HG03066 (cell line): ENCODE measurements at regions not wholly inside any gene's neighbourhood (a gene's known extent, or its start where the extent isn't known, plus 50 kb on each side); places are given as distances from the start of the nearest gene placed in this dataset.

Experiments used
- ATAC-seq: cut with Tn5 transposase; IDR thresholded peaks from one replicate; pipeline ENCODE4 v1.9.1; 2021; ENCODE audit warnings: low read depth; ENCODE audit not compliant: unreplicated experiment

DNA sequence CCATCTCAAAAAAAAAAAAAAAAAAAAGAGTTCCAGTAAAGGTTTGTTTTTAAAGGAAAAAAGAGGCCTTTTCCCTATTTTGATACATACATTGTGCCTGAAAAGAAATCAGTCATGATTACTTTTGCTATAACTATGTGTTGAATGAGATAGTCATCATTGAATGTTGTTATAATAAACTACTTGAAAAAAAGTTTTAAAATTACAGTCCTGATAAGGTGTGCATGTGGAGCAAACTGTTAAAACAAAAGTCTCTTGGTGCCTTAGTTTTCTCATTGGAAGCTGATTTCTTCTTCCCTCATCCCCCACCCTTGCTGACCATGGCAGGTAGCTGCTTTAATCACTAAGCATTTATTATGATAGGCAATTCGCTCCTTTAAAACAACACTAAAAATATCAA is 172.3 kb upstream of the TBCA start:
- no peak for ATAC-seq

DNA sequence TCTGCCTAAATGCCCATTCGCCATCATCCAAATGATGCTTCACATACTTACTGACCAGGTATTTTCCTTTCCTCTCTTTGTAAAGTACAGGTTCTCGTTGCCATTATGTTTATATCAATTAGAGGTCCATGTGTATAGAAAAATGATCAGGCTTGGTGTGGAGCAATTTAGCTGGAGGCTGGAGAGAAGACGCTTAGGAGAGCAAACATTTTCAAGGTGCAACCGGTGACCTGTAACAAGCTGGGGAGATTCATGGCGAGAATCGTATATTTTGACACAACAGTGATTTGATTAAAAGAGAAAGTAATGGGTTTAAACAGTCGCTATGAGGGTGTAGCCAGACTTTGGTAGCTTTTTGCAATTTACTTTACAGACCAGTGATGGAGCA is 170.9 kb upstream of the TBCA start:
- no peak for ATAC-seq

DNA sequence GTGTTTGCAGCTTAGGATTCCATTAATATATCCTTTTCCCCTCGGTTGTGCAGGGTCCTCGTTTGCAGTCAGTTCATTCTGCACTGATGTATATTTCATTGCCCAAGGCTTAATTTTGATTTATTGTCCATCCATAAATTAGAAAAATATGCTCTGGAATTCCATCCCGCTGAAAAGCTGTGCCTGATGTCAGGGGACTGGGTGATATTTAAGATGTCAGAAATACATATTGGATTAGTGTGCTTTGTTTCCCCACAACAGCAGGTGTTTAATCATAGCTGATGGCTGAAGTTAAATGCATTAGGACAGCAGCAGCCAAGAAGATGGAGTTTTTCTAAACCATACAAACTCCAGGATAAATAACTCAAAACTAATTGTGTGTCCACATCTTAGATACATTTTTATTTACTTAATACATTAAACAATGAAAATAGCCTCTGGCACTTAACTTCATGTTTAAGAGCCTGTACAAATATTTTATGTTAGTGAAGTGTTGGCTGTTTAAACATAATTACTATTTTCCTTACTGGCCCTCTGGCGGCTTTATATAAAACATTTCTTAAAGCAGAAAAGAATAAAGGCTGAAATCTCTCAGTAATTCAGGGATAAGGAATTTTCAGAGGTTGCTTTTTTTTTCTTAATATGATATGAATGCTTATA is 170.4 kb upstream of the TBCA start:
- no peak for ATAC-seq

DNA sequence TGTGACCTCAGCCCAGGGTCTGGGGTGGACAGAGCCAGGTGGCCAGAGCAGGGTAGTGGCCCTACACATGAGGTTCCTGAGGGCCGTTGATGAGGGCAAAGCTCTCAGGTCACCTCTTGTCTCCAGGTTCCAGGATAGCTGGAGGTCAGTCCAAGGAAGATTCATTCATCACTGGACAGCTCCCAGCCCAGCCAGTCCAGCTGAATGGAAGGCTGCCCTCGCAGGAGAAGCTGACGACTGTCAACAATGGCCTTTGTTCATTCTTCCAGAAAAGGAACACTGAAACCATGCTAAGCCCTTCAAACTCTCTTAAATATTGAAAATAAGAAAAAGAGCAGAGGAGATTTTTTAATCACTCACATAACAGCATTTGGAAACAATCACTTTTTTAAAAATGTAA is 169.7 kb upstream of the TBCA start:
- no peak for ATAC-seq

DNA sequence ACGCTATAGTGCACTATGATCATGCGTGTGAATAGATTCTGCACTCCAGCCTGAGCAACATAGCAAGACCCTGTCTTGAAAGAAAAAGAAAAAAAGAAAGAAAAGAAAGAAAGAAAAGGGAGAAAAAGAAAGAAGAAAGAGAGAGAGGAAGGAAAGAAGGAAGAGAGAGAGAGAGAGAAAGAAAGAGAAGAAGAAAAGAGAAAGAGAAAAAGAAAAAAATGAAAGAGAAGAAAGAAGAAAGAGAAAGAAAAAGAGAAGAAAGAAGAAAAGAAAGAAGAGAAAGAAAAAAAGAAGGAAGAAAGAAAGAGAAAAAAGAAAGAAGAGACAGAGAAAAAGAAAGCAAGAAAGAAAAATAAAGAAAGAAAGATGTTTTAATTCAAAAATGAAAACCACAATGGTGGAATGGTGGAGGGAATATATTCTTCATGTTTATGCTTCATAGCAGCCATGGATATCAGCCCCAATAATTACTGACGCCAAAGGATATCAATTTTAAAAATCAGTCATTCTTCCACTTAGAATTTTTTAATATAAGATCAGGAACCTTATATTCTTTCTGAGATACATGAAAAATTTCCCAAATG is 168.7 kb upstream of the TBCA start:
- no peak for ATAC-seq

DNA sequence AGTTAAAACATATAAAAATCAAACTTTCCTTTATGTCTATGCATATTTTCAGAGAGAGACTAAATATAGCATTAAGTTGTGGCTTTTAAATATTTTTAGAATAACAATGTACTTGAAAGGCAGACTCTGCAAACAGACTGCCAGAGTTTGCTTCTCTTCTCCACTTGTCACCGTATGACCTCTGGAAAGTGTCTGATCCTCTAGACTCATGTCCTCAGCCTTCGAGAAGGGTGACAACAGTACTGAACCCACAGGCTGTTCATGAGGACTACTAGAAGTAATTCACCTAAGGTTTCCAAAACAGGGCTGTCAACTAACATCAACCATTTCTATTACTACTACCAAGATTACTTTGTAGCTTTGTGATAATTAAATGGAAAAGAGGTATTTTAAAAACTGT is 167.7 kb upstream of the TBCA start:
- ATAC-seq = no peak

DNA sequence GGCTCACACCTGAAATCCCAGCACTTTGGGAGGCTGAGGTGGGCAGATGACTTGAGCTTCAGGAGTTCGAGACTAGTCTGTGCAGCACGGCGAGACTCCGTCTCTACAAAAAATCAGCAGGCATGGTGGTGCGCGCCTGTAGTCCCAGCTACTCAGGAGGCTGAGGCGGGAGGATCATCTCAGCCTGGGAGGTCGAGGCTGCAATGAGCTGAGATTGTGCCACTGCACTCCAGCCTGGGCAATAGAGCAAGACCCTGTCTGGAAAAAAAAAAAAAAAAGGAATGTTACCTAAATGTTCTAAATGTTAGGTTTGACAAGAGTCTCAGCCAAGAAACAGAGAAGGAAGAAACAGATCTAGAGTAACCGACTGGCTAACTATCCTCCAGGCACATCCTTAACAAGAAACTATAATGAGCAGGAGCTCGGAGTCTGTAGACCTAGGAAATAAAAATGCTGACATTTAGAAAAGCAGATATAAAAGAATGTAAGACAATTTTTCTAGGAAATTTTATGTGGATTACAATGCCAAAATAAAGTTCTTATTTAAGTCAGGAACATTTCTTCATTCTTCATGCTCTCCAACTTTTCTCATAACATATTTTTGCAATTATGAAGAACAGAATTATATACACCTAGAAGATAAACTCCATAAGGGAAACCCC is 166.6 kb upstream of the TBCA start:
- ATAC-seq = no peak

DNA sequence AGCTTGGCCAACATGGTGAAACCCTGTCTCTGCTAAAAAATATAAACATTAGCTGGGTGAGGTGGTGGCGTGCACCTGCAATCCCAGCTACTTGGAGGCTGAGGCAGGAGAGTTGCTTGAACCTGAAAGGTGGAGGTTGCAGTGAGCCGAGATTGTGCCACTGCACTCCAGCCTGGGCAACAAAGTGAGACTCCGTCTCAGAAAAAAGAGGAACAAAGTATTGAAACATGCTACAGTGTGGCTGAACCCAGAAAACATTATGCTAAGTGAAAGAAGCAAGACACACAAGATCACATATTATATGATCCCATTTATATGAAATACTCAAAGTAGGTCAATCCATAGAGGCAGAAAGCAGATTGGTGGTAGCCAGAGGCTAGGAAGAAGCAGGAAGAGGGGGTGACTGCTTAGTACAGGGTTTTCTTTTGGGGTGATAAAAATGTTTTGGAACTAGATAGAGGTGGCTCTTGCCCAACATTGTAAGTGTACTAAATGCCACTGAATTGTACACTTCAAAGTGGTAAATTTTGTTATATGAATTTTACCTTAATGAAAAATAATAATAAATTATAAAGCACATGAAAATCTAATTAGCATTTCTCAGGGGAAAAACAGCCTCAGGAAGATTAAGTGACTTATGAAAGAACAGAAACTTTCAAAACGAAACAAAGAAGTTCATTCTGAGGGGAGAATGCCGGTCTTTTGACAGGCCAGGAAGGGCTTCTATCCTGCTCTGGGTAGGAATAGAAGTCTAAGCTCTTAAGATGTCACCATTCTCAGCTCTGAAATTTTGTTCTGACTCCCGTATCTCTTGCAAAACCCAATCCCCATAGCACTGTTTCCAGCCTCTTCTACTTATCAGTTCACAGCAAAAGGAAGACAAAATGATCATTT is 161.1 kb upstream of the TBCA start:
- peak; percentile 71 for ATAC-seq

DNA sequence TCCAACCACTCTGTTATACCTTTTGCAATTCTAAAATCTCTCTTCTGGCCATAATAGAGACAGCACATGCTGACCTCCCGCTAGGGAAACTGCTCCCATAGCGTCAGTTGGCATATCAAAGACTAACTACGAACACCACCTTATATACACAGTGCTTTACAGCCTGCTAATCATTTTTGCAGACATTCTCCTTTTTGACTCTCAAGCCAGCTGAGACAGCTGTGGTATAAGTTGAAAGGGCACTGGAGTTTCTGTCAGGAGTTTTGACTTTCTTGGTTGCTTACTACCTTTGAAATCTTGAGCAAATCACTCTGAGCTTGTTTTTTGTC is 160.2 kb upstream of the TBCA start:
- no peak for ATAC-seq

DNA sequence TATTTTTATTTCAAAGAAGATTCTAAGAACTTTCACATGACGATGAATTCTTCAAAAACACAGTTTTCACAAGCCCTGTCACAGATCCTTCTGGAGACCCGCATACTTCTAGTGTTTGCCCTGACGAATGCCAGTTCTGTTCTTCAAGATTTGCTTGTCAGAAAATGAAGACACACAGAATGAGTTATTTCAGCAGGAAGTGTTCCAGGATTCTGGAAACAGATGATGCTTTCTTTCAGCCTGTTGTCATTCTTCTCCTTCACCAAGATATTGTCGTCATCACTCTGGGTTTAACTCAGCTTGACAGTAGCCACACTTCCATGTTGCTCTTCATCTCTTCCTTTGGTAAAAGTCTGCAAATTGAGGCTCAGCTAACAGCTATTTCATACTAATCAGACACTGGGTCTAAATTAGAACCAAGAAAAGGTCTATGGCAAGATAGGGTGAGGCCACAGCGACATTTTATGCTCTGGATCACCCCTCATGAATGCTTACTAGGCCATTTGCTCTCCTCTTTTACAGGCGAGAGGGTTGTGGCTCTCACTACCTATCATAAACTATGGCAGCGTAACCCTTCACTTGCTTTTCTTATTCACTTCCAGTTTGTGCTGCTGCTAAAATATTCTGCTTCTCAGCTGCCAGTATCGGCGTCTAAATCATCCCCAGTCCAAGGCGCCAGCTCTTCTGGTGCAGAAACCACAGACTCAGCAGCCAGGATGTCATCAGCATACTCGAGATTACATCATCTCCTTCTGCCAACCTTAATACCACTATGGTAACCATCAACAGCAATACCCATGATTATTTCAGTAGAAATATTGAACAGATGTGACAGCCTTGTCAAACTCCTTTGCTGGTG is 159.6 kb upstream of the TBCA start:
- ATAC-seq = peak; percentile 46

DNA sequence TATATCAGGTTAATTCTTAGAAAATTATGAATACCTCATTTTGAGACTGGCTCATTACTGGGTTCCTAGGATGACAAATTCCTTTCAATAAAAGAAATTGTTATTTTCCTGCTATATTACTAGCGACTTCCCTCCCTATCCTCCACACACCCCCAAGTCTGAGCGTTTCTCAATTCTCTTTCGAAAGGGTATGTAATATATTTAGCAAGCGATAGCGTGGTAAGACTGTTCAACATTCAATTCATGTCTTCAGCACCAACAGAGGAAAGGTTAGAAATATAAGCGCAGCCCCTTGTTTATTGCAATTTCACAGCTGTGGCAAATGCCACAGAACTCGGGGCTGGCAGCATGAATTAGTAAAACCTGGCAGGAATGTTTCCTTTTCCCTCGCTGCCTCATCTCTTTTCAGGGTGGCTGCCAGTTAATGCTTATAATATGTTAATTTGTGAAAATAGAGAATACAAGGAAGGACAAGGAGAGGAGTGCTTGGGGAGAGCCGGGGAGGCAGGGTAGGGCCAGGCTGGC is 152.7 kb upstream of the TBCA start:
- ATAC-seq = no peak

DNA sequence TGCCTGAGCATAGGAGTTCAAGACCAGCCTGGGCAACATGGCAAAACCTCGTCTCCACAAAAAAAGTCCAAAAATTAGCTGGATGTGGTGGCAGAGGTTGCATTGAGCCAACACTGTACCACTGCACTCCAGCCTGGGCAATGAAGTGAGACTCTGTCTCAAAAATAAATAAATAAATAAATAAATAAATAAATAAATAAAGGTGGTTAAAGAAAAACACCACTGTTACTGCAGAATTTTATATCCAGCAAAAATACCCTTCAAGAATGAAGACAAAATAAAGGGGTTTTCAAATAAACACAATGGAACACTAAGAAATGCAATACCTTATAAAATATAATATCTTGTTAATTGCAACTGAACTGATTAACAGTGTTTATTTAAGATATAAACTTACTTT is 150.2 kb upstream of the TBCA start:
- ATAC-seq = no peak

DNA sequence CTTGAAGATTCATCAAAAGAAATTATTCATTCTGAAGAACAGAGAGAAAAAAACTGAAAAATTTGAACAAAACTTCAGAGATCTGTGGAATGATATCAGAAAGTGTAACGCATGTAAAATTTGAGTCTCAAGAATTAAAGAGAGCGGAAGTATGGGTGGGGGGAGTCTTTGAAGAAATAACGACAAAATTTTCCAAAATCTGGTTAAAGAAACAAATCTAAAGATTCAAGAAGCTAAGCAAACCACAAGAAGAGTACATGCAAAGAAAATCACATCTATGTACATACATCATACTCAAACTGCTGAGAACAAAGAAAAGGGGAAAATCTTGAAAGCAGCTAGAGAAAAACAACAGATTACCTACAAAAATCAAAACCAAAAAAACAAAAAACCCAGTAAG is 149.4 kb upstream of the TBCA start:
- ATAC-seq = no peak

DNA sequence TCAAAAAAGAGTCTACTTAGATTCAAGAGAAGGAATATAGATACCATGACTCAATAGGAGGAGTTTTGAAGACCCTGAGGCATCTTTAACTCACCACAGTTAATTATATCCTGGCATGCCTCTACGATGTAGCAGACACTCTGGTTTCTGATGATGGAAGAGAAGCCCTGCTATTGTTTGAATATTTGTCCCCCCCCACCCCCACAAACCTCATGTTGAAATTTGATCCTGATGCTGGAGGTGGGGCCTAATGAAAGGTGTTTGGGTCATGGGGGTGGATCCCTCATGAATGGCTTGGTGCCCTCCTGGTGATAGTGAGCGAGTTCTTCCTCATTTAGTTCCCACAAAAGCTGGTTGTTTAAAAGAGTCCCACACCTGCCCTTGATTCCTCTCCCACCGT is 147.9 kb upstream of the TBCA start:
- no peak for ATAC-seq

DNA sequence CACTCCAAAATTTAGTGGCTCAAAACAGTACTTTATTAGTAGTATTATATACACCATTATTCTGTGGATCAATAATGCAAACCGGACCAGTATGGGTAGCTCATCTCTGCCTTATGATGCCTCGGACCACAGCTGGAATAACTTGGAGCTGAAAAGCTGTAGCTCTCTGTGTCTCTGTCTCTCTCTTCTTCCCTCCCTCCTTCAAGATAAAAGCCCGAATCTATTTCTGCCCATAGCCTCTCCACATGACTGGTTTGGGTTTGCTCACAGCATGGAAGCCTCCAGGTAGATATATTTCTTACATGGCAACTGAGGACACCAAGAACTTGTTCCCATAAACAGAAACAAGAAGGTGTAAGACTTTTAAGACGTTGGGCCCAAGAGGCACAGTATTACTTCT is 147.5 kb upstream of the TBCA start:
- ATAC-seq = no peak

DNA sequence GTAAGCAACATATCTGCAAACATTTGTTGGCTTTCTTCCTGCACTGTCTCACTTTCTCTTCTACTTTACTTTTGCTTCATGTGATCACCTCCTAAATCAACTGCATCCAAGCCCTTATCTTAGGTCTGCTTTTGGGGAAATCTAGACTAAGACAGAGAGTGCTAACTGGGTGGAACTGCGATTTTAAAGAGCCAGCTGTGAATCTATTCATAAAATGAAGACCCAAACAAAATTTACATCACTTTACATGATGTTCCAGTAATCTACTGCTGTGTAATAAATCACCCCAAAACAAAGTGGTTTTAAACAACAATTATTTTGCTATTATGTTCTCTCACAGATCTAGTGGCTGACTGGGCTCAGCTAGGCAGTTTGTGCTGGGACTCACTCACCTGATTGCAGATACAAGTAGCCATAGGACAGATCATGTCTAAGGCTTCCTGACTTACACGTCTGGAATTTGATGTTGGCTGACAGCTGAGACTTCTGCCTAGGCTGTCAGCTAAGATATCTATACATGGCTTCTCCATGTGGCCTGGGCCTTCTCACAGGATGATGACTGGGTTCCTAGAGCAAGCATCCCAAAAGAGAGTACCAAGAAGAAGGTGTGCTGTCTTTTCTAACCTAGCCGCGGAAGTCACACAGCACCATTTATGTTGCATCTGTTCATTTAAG is 145.1 kb upstream of the TBCA start:
- no peak for ATAC-seq

DNA sequence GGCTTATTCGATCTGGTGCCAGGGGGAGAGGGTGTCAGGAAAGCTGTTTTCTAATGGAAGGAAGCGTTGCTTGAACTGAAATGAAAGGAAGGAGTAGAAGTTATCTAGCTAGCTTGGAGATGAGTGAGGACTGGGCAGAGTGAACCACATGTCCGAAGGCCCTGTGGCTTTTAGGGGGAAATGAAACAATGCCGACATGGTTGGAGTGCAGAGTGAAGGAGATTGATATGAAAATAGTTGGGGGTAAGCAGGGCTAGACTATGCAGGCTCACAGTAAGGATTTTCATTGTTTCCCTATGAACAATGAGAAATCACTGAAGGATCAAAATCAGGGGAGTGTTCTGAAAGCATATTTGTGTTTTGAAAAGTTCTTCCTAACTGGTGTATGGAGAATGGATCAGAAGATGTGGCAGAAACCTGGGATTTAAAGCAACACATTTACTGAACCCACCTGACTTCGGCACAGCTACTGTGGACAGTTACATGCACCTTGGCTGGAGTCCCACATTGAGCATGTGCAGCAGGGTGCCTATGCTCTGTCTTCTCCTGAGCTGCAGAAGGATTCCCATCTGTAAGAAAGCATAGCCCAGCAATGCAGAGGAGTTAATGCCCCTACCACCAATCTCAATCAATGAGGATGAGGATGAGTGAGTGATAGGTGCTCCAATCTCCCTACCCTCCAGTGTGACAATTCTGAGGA is 144.4 kb upstream of the TBCA start:
- ATAC-seq = no peak

DNA sequence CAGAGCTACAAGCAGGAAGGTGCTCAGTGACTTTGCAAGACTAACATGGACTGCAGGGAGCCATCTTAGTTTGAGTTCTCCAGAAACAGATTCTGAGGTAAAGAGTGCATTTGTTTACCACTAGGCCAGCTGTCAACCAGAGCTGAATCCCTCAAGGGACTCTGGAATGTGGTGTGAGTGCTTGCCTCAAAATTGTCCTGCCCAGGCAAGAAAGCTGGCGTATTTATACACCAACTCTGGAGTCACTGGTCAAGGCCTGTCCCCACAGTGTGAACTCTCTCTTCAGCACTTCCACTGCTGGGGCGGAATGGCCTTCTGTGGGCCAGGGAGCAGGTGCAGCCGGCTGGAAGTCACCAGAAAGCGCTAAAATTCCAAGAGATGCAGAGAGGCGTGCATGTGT is 139.2 kb upstream of the TBCA start:
- no peak for ATAC-seq

DNA sequence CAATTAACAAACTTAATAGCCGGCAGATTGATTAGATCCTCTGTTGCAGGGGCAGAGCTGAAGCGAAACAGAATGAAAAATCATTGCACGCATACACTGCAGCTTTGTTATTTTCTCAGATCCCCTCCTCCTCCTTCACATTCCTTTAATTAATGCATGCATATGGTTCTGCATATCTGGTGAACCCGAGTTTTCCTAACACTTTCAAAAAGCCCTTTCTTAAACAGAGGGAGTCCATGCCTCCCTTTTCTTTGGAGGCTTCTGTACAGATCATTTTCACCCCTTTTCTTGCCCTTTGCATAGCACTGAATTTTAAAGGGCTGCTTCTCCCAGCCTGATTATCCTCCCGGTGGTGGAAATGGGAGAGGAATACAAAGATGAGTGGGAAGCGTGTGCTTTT is 136.6 kb upstream of the TBCA start:
- ATAC-seq = no peak
